Heart right ventricle (tissue), 16 donors: ENCODE measurements at regions not wholly inside any gene's neighbourhood (a gene's known extent, or its start where the extent isn't known, plus 50 kb on each side); places are given as distances from the start of the nearest gene placed in this dataset.

Experiments used
- ATAC-seq, 8 donors: fragments of 200-7000 bp; cut with Tn5 transposase; one replicate each; pipeline ENCODE4 v1.9.1; 2020; ENCODE audit warnings: mild to moderate bottlenecking in 8 of 8, moderate library complexity in 8 of 8, moderate number of reproducible peaks in 1 of 8
- DNase-seq, 2 donors: peaks; one replicate each; pipeline ENCODE4 v3.0.0-alpha.2; 2020
- H3K27ac ChIP-seq, 10 donors: fragments of 200-600 bp; sonication (generic) in 2 of 10; one replicate each; pipeline versions ENCODE4 v1.5.0 to v1.8.0; 2020 to 2022; ENCODE audit warnings: mild to moderate bottlenecking in 3 of 10
- H3K27me3 ChIP-seq, 7 donors: fragments of 200-600 bp; one replicate each; pipeline ENCODE4 v1.8.0; 2021 to 2022; ENCODE audit warnings: mild to moderate bottlenecking in 2 of 7
- H3K36me3 ChIP-seq, 9 donors: fragments of 200-600 bp; sonication (generic) in 1 of 9; one replicate each; pipeline versions ENCODE4 v1.5.0 to v1.8.0; 2020 to 2022; ENCODE audit warnings: mild to moderate bottlenecking in 2 of 9
- H3K4me1 ChIP-seq, 9 donors: fragments of 200-600 bp; sonication (generic) in 1 of 9; one replicate each; pipeline versions ENCODE4 v1.5.0 to v1.8.0; 2020 to 2022; ENCODE audit warnings: mild to moderate bottlenecking in 4 of 9
- H3K4me3 ChIP-seq, 10 donors: fragments of 200-600 bp; sonication (generic) in 2 of 10; one replicate each; pipeline versions ENCODE4 v1.5.0 to v1.8.0; 2020 to 2022; ENCODE audit warnings: mild to moderate bottlenecking in 7 of 10, moderate library complexity in 2 of 10
- H3K9me3 ChIP-seq, 11 donors: fragments of 200-600 bp in 10 of 11; sonication (generic) in 2 of 11; one replicate each; pipeline versions ENCODE4 v1.5.0 to v1.8.0; 2013 to 2022; ENCODE audit warnings: mild to moderate bottlenecking in 2 of 11, control low read depth in 1 of 11, moderate library complexity in 1 of 11
- CTCF ChIP-seq, 9 donors: fragments of 200-600 bp; sonication (generic) in 2 of 9; IDR thresholded peaks; one replicate each; pipeline versions ENCODE4 v1.5.0 to v1.8.0; 2021 to 2022; ENCODE audit warnings: antibody characterized with exemption in 9 of 9, mild to moderate bottlenecking in 5 of 9, moderate library complexity in 1 of 9
- WGBS, 2 donors: extraction: QIAGEN DNeasy Blood & Tissue Kit; methylation state at CpG; one replicate each; pipeline ENCODE4 v1.1.7; 2013; ENCODE audit warnings: inconsistent platforms in 1 of 2; 5-methylcytosine and 5-hydroxymethylcytosine counted together
- intact Hi-C, 10 donors: fragments of 100-400 bp; cut with DNase I; formaldehyde crosslinking; loops; one replicate each; pipeline versions ENCODE4 v1.11.1 to v1.14.2; 2022
- donor health status: Arrhythmogenic right ventricular cardiomyopathy.
- donor health status: ischemic (EF 13 %, LVEDD 7.1; RV severe dilation, severe dysfunction).
- donor health status: healthy with polysubstance abuse.
- donor health status: DM: no; HTN: yes; CAD: no.
- donor health status: DM: no; HTN: no; CAD: no.
- donor health status: ischemic (EF 25% LVEDD 6.9; RV normal size, moderate dysfunction).
- donor health status: ischemic (EF 25% LVEDD 5.7; RV mildly dilated, moderate dysfunction).
- donor health status: healthy.
- donor health status: DM: yes; HTN: yes; CAD: no.
- donor health status: Ischemic cardiomyopathy.
- donor health status: ischemic (EF 35%, LVEDD 5.7; RV mildly dilated, moderate dysfunction).
- donor health status: nonischemic (EF 11% LVEDD 7.7; RV severe dilation, severe dysfunction).
- donor health status: DM: yes; HTN: yes; CAD: no.
- donor health status: PGD.
- donor health status: ischemic (EF 29% LVEDD 5.4; RV normal size, mild dysfunction).
- donor health status: nonischemic (EF 23%, LVEDD 6.1; RV moderate dilation, normal function).

DNA sequence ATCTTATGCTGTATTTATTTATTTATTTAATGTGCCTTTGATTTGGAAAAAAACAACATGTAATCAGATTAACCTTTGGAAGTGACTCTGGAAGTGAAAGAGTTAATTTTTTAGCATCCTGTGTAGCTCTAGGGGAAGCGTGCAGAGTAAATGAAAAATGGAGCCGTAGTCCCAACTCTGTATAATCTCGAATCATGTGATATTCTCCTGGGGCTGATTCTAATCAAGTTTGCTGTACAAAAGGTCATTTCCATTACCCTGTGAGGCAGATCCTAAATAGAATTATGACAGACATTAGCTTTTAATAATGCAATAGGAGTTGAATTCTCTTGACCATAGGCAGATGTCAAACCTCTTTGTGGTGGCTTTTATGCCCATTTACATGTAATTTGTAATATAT lies 238.6 kb upstream of the CSNK1A1L start:
- ATAC-seq: peak in 3 of 8 donors; percentile 42 to 66 (median 52)
- intact Hi-C loops: no loop called here
- whole genome bisulfite sequencing, 2 donors: 18 to 33% methylated on average over 3 of the region's 3 CpGs
- Histone ChIP-seq H3K27ac (no peak overlapping the region), H3K27me3 (no peaks in the 10 kb centered on the region), H3K36me3 (no peaks in the 10 kb centered on the region), H3K4me1 (no peaks in the 10 kb centered on the region), H3K4me3 (no peak overlapping the region), H3K9me3 (peaks cover 0 to 15% (median 0%) of the 10 kb centered on the region in 11 donors)
- DNase-seq: no peak
- TF ChIP-seq CTCF (IDR thresholded peaks at IDR 0.05): no peak

GRCh38 chr13:37342205-37342604 lies 236.7 kb upstream of the CSNK1A1L start:
- intact Hi-C loops: no loop called here
- 86 to 98% methylated on average over 6 of the region's 6 CpGs for WGBS, 2 donors
- no peak overlapping the region for H3K27ac ChIP-seq
- no peak overlapping the region for H3K4me3 ChIP-seq
- no peak for ATAC-seq
- TF ChIP-seq CTCF (IDR thresholded peaks at IDR 0.05): no peak
- no peaks in the 10 kb centered on the region for H3K9me3 ChIP-seq
- H3K27me3 ChIP-seq: no peaks in the 10 kb centered on the region
- no peak for DNase-seq
- H3K36me3 ChIP-seq: no peaks in the 10 kb centered on the region
- no peaks in the 10 kb centered on the region for H3K4me1 ChIP-seq

DNA sequence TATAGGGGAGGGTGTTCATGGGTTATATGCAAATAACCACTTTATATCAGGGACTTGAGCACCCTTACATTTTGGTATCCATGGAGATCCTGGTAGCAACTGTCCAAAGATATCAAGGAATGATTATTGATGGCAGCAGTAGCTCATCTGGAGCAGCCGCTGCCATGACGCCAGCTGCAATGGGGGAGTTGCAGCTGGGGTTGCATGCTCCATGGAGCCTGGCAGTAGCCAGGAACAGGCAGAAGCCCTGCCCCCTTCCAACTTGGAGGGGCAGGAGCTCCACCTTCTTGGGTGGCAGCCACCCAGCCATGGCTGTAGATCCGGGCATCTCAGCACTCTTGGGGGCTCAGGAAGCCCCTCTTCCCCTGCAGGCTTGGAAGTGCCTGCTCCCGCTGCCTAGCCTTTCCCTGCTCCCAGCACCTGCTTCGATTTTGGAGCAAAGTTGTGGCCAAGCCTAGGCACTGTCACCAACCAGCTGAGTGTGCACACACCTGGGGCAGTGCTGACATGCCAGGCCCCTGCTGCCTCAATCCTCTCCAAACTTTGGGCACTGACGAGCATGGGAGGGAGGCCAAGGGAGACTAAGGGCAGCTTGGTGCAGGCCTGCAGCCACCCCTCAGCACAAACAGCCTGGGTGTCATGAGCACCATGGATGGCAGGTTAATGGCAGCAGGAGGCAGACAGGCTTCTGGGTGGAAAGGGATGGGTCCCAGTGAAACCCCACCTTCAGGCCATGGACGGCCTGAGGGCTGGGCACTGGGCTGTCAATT lies 235.6 kb upstream of the CSNK1A1L start:
- no peak for ATAC-seq
- 79 to 84% methylated on average over 7 of the region's 7 CpGs for WGBS, 2 donors
- DNase-seq: no peak
- intact Hi-C loops: no loop called here
- H3K27ac ChIP-seq: no peak overlapping the region
- no peaks in the 10 kb centered on the region for H3K36me3 ChIP-seq
- no peak overlapping the region for H3K4me3 ChIP-seq
- H3K27me3 ChIP-seq: no peaks in the 10 kb centered on the region
- no peaks in the 10 kb centered on the region for H3K9me3 ChIP-seq
- no peak for TF ChIP-seq CTCF (IDR thresholded peaks at IDR 0.05)
- H3K4me1 ChIP-seq: no peaks in the 10 kb centered on the region

- H3K4me3 ChIP-seq: no peak overlapping the region
- intact Hi-C loops: no loop called here
- no peaks in the 10 kb centered on the region for H3K4me1 ChIP-seq
- H3K36me3 ChIP-seq: no peaks in the 10 kb centered on the region
- DNase-seq: no peak
- no peak overlapping the region for H3K27ac ChIP-seq
- WGBS, 2 donors: 87 to 88% methylated on average over 2 of the region's 2 CpGs
- H3K27me3 ChIP-seq: no peaks in the 10 kb centered on the region
- no peak for ATAC-seq
- H3K9me3 ChIP-seq: no peaks in the 10 kb centered on the region
- TF ChIP-seq CTCF (IDR thresholded peaks at IDR 0.05): no peak
These were observed 233.9 kb upstream of the CSNK1A1L start for GRCh38 chr13:37339386-37339735.
